ENCODE measurements at regions not wholly inside any gene's neighbourhood (a gene's known extent, or its start where the extent isn't known, plus 50 kb on each side); places are given as distances from the start of the nearest gene placed in this dataset.

DNA sequence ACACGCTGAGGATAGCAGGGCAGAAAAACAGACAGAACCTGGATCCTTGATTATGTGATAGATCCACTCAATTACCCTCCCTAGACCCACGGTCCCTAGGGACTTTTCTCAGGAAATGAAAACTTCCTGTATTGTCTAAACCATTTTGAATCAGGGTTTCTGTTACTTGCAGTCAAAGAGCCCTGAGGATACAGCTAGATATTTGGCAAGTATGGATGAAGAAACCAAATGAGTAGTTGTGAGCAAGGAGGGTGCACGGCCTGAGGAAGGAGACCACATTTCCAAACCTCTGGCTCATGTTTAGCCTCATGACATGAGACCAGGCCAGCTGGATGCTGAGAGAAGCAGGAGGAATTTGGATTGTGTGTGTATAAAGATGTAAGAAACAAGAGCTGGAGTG, 91.6 kb downstream of the MRPL14 start:
- Histone ChIP-seq H3K27me3 (no peaks in the 10 kb centered on the region), H3K27ac (peak overlapping the region; percentile 52 to 72), H3K4me3 (no peak overlapping the region), H3K9me3 (no peaks in the 10 kb centered on the region), H3K4me1 (peaks cover 0 to 18% of the 10 kb centered on the region in 2 donors), H3K36me3 (no peaks in the 10 kb centered on the region)
- DNase-seq (ENCODE audit: low spot score in 2 of 2): no peak
- intact Hi-C loops (cut with DNase I; ENCODE audit: low total_unique reads): no loop called here
- TF ChIP-seq POLR2A (IDR thresholded peaks at IDR 0.05) (no peak), POLR2AphosphoS5 (IDR thresholded peaks at IDR 0.05) (no peak)
- TF ChIP-seq, protein P1, sequence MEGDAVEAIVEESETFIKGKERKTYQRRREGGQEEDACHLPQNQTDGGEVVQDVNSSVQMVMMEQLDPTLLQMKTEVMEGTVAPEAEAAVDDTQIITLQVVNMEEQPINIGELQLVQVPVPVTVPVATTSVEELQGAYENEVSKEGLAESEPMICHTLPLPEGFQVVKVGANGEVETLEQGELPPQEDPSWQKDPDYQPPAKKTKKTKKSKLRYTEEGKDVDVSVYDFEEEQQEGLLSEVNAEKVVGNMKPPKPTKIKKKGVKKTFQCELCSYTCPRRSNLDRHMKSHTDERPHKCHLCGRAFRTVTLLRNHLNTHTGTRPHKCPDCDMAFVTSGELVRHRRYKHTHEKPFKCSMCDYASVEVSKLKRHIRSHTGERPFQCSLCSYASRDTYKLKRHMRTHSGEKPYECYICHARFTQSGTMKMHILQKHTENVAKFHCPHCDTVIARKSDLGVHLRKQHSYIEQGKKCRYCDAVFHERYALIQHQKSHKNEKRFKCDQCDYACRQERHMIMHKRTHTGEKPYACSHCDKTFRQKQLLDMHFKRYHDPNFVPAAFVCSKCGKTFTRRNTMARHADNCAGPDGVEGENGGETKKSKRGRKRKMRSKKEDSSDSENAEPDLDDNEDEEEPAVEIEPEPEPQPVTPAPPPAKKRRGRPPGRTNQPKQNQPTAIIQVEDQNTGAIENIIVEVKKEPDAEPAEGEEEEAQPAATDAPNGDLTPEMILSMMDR (IDR thresholded peaks at IDR 0.05): no peak

DNA sequence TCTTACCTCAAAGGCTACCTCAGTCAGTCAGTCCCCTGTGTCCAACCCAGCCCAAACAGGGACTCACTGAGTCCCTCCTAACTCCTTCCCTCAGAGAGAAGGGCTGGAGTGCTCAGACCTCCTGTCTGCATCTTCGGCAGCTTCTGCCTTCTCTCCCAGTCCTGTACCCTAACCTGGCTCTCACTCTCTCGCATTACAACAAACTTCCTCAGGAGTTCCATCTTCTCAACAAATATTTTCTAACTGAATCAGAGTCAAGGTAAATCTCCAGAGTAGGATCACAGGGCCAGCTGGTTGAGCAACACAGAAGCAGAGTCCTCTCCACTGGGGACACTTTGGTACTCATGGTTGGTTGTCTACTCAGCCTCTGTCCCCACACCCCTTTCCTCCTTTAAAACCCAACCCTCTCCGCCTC, 92.3 kb downstream of the MRPL14 start:
- Histone ChIP-seq H3K27ac (peak overlapping the region; percentile 52 to 72), H3K9me3 (no peaks in the 10 kb centered on the region), H3K4me1 (peaks cover 0 to 14% of the 10 kb centered on the region in 2 donors), H3K36me3 (no peaks in the 10 kb centered on the region), H3K4me3 (no peak overlapping the region), H3K27me3 (no peaks in the 10 kb centered on the region)
- DNase-seq (ENCODE audit: low spot score in 2 of 2): no peak
- TF ChIP-seq POLR2AphosphoS5 (IDR thresholded peaks at IDR 0.05): no peak
- no peak for TF ChIP-seq POLR2A (IDR thresholded peaks at IDR 0.05)
- TF ChIP-seq, protein P1 (IDR thresholded peaks at IDR 0.05): no peak
- intact Hi-C loops (cut with DNase I; ENCODE audit: low total_unique reads): loop anchor here (5.0 kb wide), 1 partner anchor 883 kb away; no protein-coding TSS in a partner anchor

DNA sequence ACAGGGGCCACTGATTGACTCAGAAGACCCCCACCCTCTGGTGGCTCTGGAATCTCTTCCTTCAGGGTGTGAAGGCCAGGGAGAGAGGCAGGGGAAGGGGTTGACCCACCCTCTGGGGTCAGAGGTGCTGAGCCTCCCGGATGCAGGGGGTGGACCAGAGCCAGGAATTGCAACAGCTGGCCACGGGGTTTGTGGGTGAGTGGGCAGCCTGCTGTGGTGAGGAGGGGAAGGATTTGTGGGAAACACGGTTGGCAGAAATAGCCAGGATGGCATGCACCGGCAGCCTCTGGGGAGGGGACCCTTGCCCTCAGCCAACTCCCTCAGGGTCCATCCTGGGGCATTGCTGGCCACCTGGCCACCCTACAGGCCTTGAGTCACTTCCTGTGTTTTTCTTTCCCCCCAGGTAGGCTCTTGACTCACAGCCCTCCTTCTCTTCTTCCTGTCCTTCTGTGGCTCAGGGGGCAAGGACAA, 92.8 kb downstream of the MRPL14 start:
- intact Hi-C loops (cut with DNase I; ENCODE audit: low total_unique reads): loop anchor here (5.0 kb wide), 1 partner anchor 882 kb away; no protein-coding TSS in a partner anchor
- Histone ChIP-seq H3K27ac (peak overlapping the region; percentile 52 to 72), H3K27me3 (no peaks in the 10 kb centered on the region), H3K36me3 (no peaks in the 10 kb centered on the region), H3K4me3 (no peak overlapping the region), H3K9me3 (no peaks in the 10 kb centered on the region), H3K4me1 (peaks cover 0 to 11% of the 10 kb centered on the region in 2 donors)
- DNase-seq (ENCODE audit: low spot score in 2 of 2): peak in 1 of 2 donors; percentile 38
- no peak for TF ChIP-seq POLR2AphosphoS5 (IDR thresholded peaks at IDR 0.05)
- TF ChIP-seq, protein P1 (IDR thresholded peaks at IDR 0.05): no peak
- TF ChIP-seq POLR2A (IDR thresholded peaks at IDR 0.05): no peak

DNA sequence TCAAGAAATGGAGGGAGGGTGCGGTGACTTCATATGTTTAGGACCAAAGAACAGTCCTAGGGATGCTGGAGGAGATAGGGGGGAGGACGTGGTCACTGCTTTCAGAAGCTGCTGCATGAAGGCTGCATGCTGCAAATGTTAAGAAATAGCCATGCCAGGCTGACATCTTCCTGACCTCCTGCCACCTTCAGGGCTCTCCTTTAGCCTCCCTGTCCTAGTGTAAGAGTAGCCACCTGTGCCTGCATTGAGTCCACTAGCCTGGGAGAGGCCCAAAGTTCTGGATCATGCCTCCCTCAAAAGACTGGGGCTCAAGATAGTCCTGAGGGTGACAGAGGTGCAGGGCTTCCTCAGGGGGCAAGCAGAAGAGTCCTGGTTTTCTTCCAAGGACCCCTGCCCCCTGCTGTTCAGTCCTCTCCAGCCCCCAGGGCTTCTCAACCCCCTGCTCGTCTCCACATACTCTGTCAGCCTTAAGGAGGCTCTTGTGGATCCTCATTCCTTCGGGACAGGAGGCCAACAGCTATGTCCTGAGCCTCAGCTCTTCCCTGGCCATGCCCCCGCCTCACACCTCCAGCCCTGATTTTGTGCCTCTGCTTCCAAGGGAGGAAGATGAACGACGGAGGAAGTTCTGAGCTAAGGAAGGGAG, 96.3 kb downstream of the MRPL14 start:
- DNase-seq (ENCODE audit: low spot score in 2 of 2): peak in 1 of 2 donors; percentile 20
- intact Hi-C loops (cut with DNase I; ENCODE audit: low total_unique reads): loop anchor here (5.0 kb wide), 1 partner anchor 879 kb away; no protein-coding TSS in a partner anchor
- H3K27me3 ChIP-seq: no peaks in the 10 kb centered on the region
- no peaks in the 10 kb centered on the region for H3K4me1 ChIP-seq
- H3K9me3 ChIP-seq: no peaks in the 10 kb centered on the region
- TF ChIP-seq, protein P1 (IDR thresholded peaks at IDR 0.05): no peak
- TF ChIP-seq POLR2A (IDR thresholded peaks at IDR 0.05): no peak
- TF ChIP-seq POLR2AphosphoS5 (IDR thresholded peaks at IDR 0.05): no peak
- no peaks in the 10 kb centered on the region for H3K36me3 ChIP-seq
- no peak overlapping the region for H3K4me3 ChIP-seq
- no peak overlapping the region for H3K27ac ChIP-seq

DNA sequence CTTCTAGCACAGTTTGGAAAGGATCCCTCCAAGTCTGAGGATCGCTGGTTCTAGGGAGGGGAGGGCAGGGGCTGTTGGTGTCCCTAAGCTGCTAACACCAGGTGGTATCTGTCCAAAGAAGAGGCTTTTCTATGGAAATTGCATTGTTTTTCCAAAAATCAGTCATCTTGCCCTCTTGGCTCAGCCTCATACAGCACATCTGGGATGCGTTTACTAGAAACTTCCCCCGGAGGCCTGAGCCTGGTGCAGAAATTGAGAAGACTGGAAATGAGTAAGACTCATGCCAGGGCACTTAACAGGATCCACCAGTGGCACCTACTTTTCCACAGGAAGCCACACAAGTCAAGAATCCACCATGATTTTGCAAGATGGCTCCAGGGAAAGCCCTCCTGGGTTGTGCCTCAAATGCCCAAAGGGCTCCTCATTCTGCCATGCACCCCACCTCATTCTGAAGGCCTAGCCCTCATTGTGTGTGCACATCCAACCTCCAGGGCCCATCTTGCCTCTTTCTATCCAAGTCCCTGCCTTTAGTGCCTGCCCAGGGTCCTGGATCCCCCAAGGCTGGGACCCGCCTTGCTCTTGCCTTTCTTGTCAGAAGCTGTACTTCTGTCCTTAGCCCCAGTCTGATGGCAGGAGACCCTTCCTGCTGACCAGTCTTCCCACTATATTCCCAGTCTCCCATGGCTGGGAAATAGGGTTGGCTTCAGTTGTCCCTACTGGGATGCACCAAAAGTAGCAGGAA, 97.6 kb downstream of the MRPL14 start:
- DNase-seq (ENCODE audit: low spot score in 2 of 2): no peak
- H3K27me3 ChIP-seq: no peaks in the 10 kb centered on the region
- H3K27ac ChIP-seq: no peak overlapping the region
- no peak overlapping the region for H3K4me3 ChIP-seq
- intact Hi-C loops (cut with DNase I; ENCODE audit: low total_unique reads): loop anchor here (5.0 kb wide), 1 partner anchor 877 kb away; no protein-coding TSS in a partner anchor
- no peaks in the 10 kb centered on the region for H3K36me3 ChIP-seq
- no peak for TF ChIP-seq POLR2AphosphoS5 (IDR thresholded peaks at IDR 0.05)
- TF ChIP-seq, protein P1 (IDR thresholded peaks at IDR 0.05): no peak
- no peak for TF ChIP-seq POLR2A (IDR thresholded peaks at IDR 0.05)
- no peaks in the 10 kb centered on the region for H3K4me1 ChIP-seq
- no peaks in the 10 kb centered on the region for H3K9me3 ChIP-seq

Measured in breast epithelium (tissue), 4 donors.